ENCODE measurements at regions not wholly inside any gene's neighbourhood (a gene's known extent, or its start where the extent isn't known, plus 50 kb on each side); places are given as distances from the start of the nearest gene placed in this dataset.

- no peak for DNase-seq (ENCODE audit: low spot score)
Observed at GRCh38 chr4:129346734-129347133, 250.8 kb downstream of the C4orf33 start.

GRCh38 chr4:129350834-129351721 lies 255.1 kb downstream of the C4orf33 start:
- no peak for DNase-seq (ENCODE audit: low spot score)

- no peak for DNase-seq (ENCODE audit: low spot score)
Observed at GRCh38 chr4:129352480-129352879, 256.5 kb downstream of the C4orf33 start.

- no peak for DNase-seq (ENCODE audit: low spot score)
Observed at GRCh38 chr4:129353490-129353889, 257.5 kb downstream of the C4orf33 start.

- no peak for DNase-seq (ENCODE audit: low spot score)
Observed at GRCh38 chr4:129355031-129355430, 259.1 kb downstream of the C4orf33 start.

GRCh38 chr4:129355516-129355915 lies 259.6 kb downstream of the C4orf33 start:
- no peak for DNase-seq (ENCODE audit: low spot score)

GRCh38 chr4:129358571-129358970 lies 262.6 kb downstream of the C4orf33 start:
- no peak for DNase-seq (ENCODE audit: low spot score)

GRCh38 chr4:129359461-129359860 lies 263.5 kb downstream of the C4orf33 start:
- DNase-seq (ENCODE audit: low spot score) = no peak

GRCh38 chr4:129362691-129363274 lies 266.8 kb downstream of the C4orf33 start:
- DNase-seq (ENCODE audit: low spot score) = peak; percentile 83

GRCh38 chr4:129364747-129365452 lies 268.9 kb downstream of the C4orf33 start:
- no peak for DNase-seq (ENCODE audit: low spot score)

- DNase-seq (ENCODE audit: low spot score) = peak; percentile 50
Observed at GRCh38 chr4:129369361-129370010, 273.5 kb downstream of the C4orf33 start.

- no peak for DNase-seq (ENCODE audit: low spot score)
Observed at GRCh38 chr4:129371065-129371464, 275.1 kb downstream of the C4orf33 start.

- peak; percentile 65 for DNase-seq (ENCODE audit: low spot score)
Observed at GRCh38 chr4:129371926-129372325, 276.0 kb downstream of the C4orf33 start.

GRCh38 chr4:129377131-129377845 lies 281.3 kb downstream of the C4orf33 start:
- peak; percentile 23 for DNase-seq (ENCODE audit: low spot score)

- no peak for DNase-seq (ENCODE audit: low spot score)
Observed at GRCh38 chr4:129378364-129378763, 282.4 kb downstream of the C4orf33 start.

- DNase-seq (ENCODE audit: low spot score) = no peak
Observed at GRCh38 chr4:129379429-129379828, 283.5 kb downstream of the C4orf33 start.

- no peak for DNase-seq (ENCODE audit: low spot score)
Observed at GRCh38 chr4:129384974-129385373, 289.0 kb downstream of the C4orf33 start.

- no peak for DNase-seq (ENCODE audit: low spot score)
Observed at GRCh38 chr4:129387666-129388065, 291.7 kb downstream of the C4orf33 start.

- DNase-seq (ENCODE audit: low spot score) = no peak
Observed at GRCh38 chr4:129393976-129394375, 298.0 kb downstream of the C4orf33 start.

- DNase-seq (ENCODE audit: low spot score) = no peak
Observed at GRCh38 chr4:129394635-129395034, 298.7 kb downstream of the C4orf33 start.

GRCh38 chr4:129403848-129404247 lies 307.9 kb downstream of the C4orf33 start:
- no peak for DNase-seq (ENCODE audit: low spot score)

Data from umbilical cord (tissue), 1 donor.